Liver (tissue), 8 donors: ENCODE measurements at regions not wholly inside any gene's neighbourhood (a gene's known extent, or its start where the extent isn't known, plus 50 kb on each side); places are given as distances from the start of the nearest gene placed in this dataset.

Source experiments
- DNase-seq: peaks from one replicate; pipeline ENCODE4 v3.0.0-alpha.2; 2017; ENCODE audit warnings: low spot score
- H3K27ac ChIP-seq, 2 donors: one replicate each; pipeline ENCODE4 v1.7.0; 2013; ENCODE audit warnings: inconsistent platforms in 2 of 2, low read length in 2 of 2, control low read depth in 1 of 2, low read depth in 1 of 2, mild to moderate bottlenecking in 1 of 2
- H3K27me3 ChIP-seq, 4 donors: one replicate each; pipeline versions ENCODE4 v1.6.1 to v1.7.0; 2013; ENCODE audit warnings: low read length in 3 of 4, inconsistent platforms in 1 of 4, mild to moderate bottlenecking in 1 of 4, moderate library complexity in 1 of 4; ENCODE audit not compliant: control insufficient read depth in 4 of 4, insufficient read depth in 4 of 4
- H3K36me3 ChIP-seq, 4 donors: one replicate each; pipeline versions ENCODE4 v1.6.1 to v1.7.0; 2013; ENCODE audit warnings: low read length in 3 of 4, mild to moderate bottlenecking in 3 of 4, low read depth in 1 of 4, moderate library complexity in 1 of 4; ENCODE audit not compliant: control insufficient read depth in 4 of 4, insufficient read depth in 3 of 4
- H3K4me1 ChIP-seq, 4 donors: one replicate each; pipeline versions ENCODE4 v1.6.1 to v1.7.0; 2013; ENCODE audit warnings: low read length in 3 of 4, mild to moderate bottlenecking in 3 of 4, moderate library complexity in 1 of 4; ENCODE audit not compliant: control insufficient read depth in 4 of 4, insufficient read depth in 4 of 4
- H3K4me3 ChIP-seq, 3 donors: one replicate each; pipeline versions ENCODE4 v1.6.1 to v1.7.0; 2013; ENCODE audit warnings: low read length in 3 of 3, control low read depth in 1 of 3, low read depth in 1 of 3, mild to moderate bottlenecking in 1 of 3
- H3K9ac ChIP-seq, 2 donors: one replicate each; pipeline ENCODE4 v1.7.0; 2013; ENCODE audit warnings: low read length in 2 of 2, mild to moderate bottlenecking in 2 of 2, moderate library complexity in 2 of 2, control low read depth in 1 of 2, low read depth in 1 of 2
- H3K9me3 ChIP-seq, 4 donors: one replicate each; pipeline versions ENCODE4 v1.6.1 to v1.7.0; 2013; ENCODE audit warnings: low read length in 3 of 4; ENCODE audit not compliant: control insufficient read depth in 4 of 4
- EGR1 ChIP-seq, 2 donors: IDR thresholded peaks; 2 replicates each; pipeline ENCODE4 v1.6.1; 2016 to 2018; ENCODE audit warnings: antibody characterized with exemption in 2 of 2, low read depth in 2 of 2
- FOXA1 ChIP-seq: IDR thresholded peaks from 2 replicates; pipeline ENCODE4 v1.6.1; 2016; ENCODE audit warnings: antibody characterized with exemption
- FOXA2 ChIP-seq: IDR thresholded peaks from 2 replicates; pipeline ENCODE4 v1.6.1; 2016; ENCODE audit warnings: antibody characterized with exemption
- GABPA ChIP-seq, 2 donors: IDR thresholded peaks in 1 of 2; conservative IDR thresholded peaks in 1 of 2; 2 replicates each; pipeline ENCODE4 v1.6.1; 2016; ENCODE audit warnings: antibody characterized with exemption in 2 of 2, mild to moderate bottlenecking in 1 of 2, moderate library complexity in 1 of 2
- HNF4A ChIP-seq, 2 donors: conservative IDR thresholded peaks; 2 replicates each; pipeline ENCODE4 v1.6.1; 2016; ENCODE audit warnings: antibody characterized with exemption in 2 of 2, mild to moderate bottlenecking in 2 of 2
- HNF4G ChIP-seq: IDR thresholded peaks from 2 replicates; pipeline ENCODE4 v1.6.1; 2016; ENCODE audit warnings: antibody characterized with exemption
- JUND ChIP-seq, 2 donors: IDR thresholded peaks; 2 replicates each; pipeline ENCODE4 v1.6.1; 2016; ENCODE audit warnings: antibody characterized with exemption in 2 of 2
- MAX ChIP-seq: IDR thresholded peaks from 2 replicates; pipeline ENCODE4 v1.6.1; 2016; ENCODE audit warnings: antibody characterized with exemption
- NR2F2 ChIP-seq: IDR thresholded peaks from 2 replicates; pipeline ENCODE4 v1.6.1; 2016; ENCODE audit warnings: antibody characterized with exemption
- RAD21 ChIP-seq, 2 donors: IDR thresholded peaks; 2 replicates each; pipeline ENCODE4 v1.6.1; 2016; ENCODE audit warnings: antibody characterized with exemption in 2 of 2, mild to moderate bottlenecking in 2 of 2
- REST ChIP-seq: IDR thresholded peaks from 2 replicates; pipeline ENCODE4 v1.6.1; 2016; ENCODE audit warnings: antibody characterized with exemption, mild to moderate bottlenecking
- RXRA ChIP-seq, 2 donors: IDR thresholded peaks; 2 replicates each; pipeline ENCODE4 v1.6.1; 2017 to 2018; ENCODE audit warnings: antibody characterized with exemption in 2 of 2, mild to moderate bottlenecking in 1 of 2
- SP1 ChIP-seq: IDR thresholded peaks from 2 replicates; pipeline ENCODE4 v1.6.1; 2018; ENCODE audit warnings: antibody characterized with exemption, mild to moderate bottlenecking
- TAF1 ChIP-seq: conservative IDR thresholded peaks from 2 replicates; pipeline ENCODE4 v1.6.1; 2016; ENCODE audit warnings: antibody characterized with exemption, mild to moderate bottlenecking
- YY1 ChIP-seq: IDR thresholded peaks from 2 replicates; pipeline ENCODE4 v1.6.1; 2016; ENCODE audit warnings: antibody characterized with exemption, mild to moderate bottlenecking
- ZBTB33 ChIP-seq: IDR thresholded peaks from 2 replicates; pipeline ENCODE4 v1.6.1; 2016; ENCODE audit warnings: antibody characterized with exemption
- WGBS: extraction: QIAGEN DNeasy Blood & Tissue Kit; methylation state at CpG from one replicate; pipeline ENCODE4 v1.1.7; 2013; 5-methylcytosine and 5-hydroxymethylcytosine counted together
- TF ChIP-seq, protein P1 (sequence below): fragments of 150-350 bp; IDR thresholded peaks from 2 replicates; pipeline ENCODE4 v1.5.1; 2017; ENCODE audit warnings: improper control_type of control experiment, low read depth, low read length; ENCODE audit not compliant: missing input control
- TF ChIP-seq, protein P2 (sequence below): IDR thresholded peaks from 2 replicates; pipeline ENCODE4 v1.6.1; 2016; ENCODE audit warnings: antibody characterized with exemption
- donor health status: healthy.
- donor health status: healthy.
- donor health status: healthy.
- donor health status: healthy.
- donor health status: healthy.

DNA sequence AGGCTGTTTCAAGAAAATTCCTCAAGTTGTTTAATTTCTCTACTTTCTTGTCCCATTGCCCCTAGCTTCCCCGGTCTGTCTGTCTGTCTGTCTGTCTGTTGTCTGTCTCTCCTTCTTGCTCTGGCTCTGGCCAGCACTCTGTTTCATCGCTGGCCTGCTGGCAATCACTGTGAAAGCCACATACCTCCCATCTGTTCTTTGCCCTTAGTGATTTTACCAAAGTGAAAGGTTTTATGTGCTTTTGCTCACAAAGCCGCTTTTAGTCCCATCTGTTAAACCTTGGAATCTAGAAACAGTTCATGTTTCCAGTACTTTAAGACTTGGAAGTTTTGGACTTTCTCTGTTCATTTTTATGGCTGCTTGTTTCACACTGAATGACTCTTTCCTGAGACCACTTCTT lies 87.8 kb upstream of the EXOC2 start (continued):
- TF ChIP-seq RAD21 (IDR thresholded peaks at IDR 0.05), result no peak
- no peak for TF ChIP-seq FOXA2
- TF ChIP-seq TAF1, result no peak
- no peak for TF ChIP-seq RXRA (IDR thresholded peaks at IDR 0.05)
- TF ChIP-seq, protein P1, sequence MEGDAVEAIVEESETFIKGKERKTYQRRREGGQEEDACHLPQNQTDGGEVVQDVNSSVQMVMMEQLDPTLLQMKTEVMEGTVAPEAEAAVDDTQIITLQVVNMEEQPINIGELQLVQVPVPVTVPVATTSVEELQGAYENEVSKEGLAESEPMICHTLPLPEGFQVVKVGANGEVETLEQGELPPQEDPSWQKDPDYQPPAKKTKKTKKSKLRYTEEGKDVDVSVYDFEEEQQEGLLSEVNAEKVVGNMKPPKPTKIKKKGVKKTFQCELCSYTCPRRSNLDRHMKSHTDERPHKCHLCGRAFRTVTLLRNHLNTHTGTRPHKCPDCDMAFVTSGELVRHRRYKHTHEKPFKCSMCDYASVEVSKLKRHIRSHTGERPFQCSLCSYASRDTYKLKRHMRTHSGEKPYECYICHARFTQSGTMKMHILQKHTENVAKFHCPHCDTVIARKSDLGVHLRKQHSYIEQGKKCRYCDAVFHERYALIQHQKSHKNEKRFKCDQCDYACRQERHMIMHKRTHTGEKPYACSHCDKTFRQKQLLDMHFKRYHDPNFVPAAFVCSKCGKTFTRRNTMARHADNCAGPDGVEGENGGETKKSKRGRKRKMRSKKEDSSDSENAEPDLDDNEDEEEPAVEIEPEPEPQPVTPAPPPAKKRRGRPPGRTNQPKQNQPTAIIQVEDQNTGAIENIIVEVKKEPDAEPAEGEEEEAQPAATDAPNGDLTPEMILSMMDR, result no peak
- no peak for TF ChIP-seq NR2F2
- TF ChIP-seq EGR1 (IDR thresholded peaks at IDR 0.05; ENCODE audit: low read depth in 2 of 2), result no peak
- TF ChIP-seq GABPA (IDR thresholded peaks at IDR 0.05 in 1 of 2, conservative IDR thresholded peaks at IDR 0.05 in 1 of 2), result no peak
- no peak for TF ChIP-seq SP1

GRCh38 chr6:776951-777350 lies 84.0 kb upstream of the EXOC2 start:
- no peaks in the 10 kb centered on the region for H3K27me3 ChIP-seq
- no peak overlapping the region for H3K4me3 ChIP-seq
- H3K9ac ChIP-seq, result no peak overlapping the region
- no peak overlapping the region for H3K27ac ChIP-seq
- no peaks in the 10 kb centered on the region for H3K9me3 ChIP-seq
- WGBS, result 92% methylated on average over 9 of the region's 9 CpGs
- TF ChIP-seq HNF4G (no peak), YY1 (no peak), EGR1 (IDR thresholded peaks at IDR 0.05; ENCODE audit: low read depth in 2 of 2) (no peak), GABPA (IDR thresholded peaks at IDR 0.05 in 1 of 2, conservative IDR thresholded peaks at IDR 0.05 in 1 of 2) (no peak), RAD21 (IDR thresholded peaks at IDR 0.05) (no peak), FOXA2 (no peak), FOXA1 (no peak), JUND (IDR thresholded peaks at IDR 0.05) (no peak), MAX (no peak), NR2F2 (no peak), ZBTB33 (no peak), HNF4A (conservative IDR thresholded peaks at IDR 0.05) (no peak), RXRA (IDR thresholded peaks at IDR 0.05) (no peak), REST (no peak), TAF1 (no peak), SP1 (no peak)
- TF ChIP-seq, protein P1, result no peak
- TF ChIP-seq, protein P2, sequence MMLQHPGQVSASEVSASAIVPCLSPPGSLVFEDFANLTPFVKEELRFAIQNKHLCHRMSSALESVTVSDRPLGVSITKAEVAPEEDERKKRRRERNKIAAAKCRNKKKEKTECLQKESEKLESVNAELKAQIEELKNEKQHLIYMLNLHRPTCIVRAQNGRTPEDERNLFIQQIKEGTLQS, result no peak
- no peak for DNase-seq
- H3K4me1 ChIP-seq, result no peaks in the 10 kb centered on the region
- H3K36me3 ChIP-seq, result no peaks in the 10 kb centered on the region
